ENCODE measurements at regions not wholly inside any gene's neighbourhood (a gene's known extent, or its start where the extent isn't known, plus 50 kb on each side); places are given as distances from the start of the nearest gene placed in this dataset.

- no peak overlapping the region for H3K4me3 ChIP-seq
- H3K27ac ChIP-seq, result no peak overlapping the region
- H3K36me3 ChIP-seq, result no peaks in the 10 kb centered on the region
- peaks cover 0 to 8% of the 10 kb centered on the region in 2 donors for H3K27me3 ChIP-seq
- no peaks in the 10 kb centered on the region for H3K4me1 ChIP-seq
- no peak for TF ChIP-seq CTCF (IDR thresholded peaks at IDR 0.05)
- TF ChIP-seq POLR2A (IDR thresholded peaks at IDR 0.05), result no peak
- H3K9me3 ChIP-seq, result no peaks in the 10 kb centered on the region
- DNase-seq, result no peak
- intact Hi-C loops (cut with DNase I; ENCODE audit: low total_unique reads), result no loop called here
Measured at GRCh38 chrX:46279925-46280313, 265.3 kb downstream of the ZNF674 start.

GRCh38 chrX:46279214-46279924, 265.9 kb downstream of the ZNF674 start:
- DNase-seq, result no peak
- no peaks in the 10 kb centered on the region for H3K9me3 ChIP-seq
- H3K36me3 ChIP-seq, result no peaks in the 10 kb centered on the region
- no peak overlapping the region for H3K4me3 ChIP-seq
- TF ChIP-seq POLR2A (IDR thresholded peaks at IDR 0.05), result no peak
- no peak for TF ChIP-seq CTCF (IDR thresholded peaks at IDR 0.05)
- no peaks in the 10 kb centered on the region for H3K4me1 ChIP-seq
- no peak overlapping the region for H3K27ac ChIP-seq
- H3K27me3 ChIP-seq, result peaks cover 0 to 8% of the 10 kb centered on the region in 2 donors
- intact Hi-C loops (cut with DNase I; ENCODE audit: low total_unique reads), result no loop called here

- Histone ChIP-seq H3K4me3 (no peak overlapping the region), H3K4me1 (no peaks in the 10 kb centered on the region), H3K27ac (no peak overlapping the region), H3K36me3 (no peaks in the 10 kb centered on the region), H3K27me3 (peaks cover 0 to 8% of the 10 kb centered on the region in 2 donors), H3K9me3 (no peaks in the 10 kb centered on the region)
- intact Hi-C loops (cut with DNase I; ENCODE audit: low total_unique reads), result no loop called here
- DNase-seq, result no peak
- TF ChIP-seq CTCF (IDR thresholded peaks at IDR 0.05) (no peak), POLR2A (IDR thresholded peaks at IDR 0.05) (no peak)
Measured at GRCh38 chrX:46278572-46278971, 266.6 kb downstream of the ZNF674 start.

GRCh38 chrX:46268412-46268811, 276.8 kb downstream of the ZNF674 start:
- no peaks in the 10 kb centered on the region for H3K9me3 ChIP-seq
- intact Hi-C loops (cut with DNase I; ENCODE audit: low total_unique reads), result no loop called here
- no peaks in the 10 kb centered on the region for H3K27me3 ChIP-seq
- H3K36me3 ChIP-seq, result no peaks in the 10 kb centered on the region
- H3K27ac ChIP-seq, result no peak overlapping the region
- TF ChIP-seq POLR2A (IDR thresholded peaks at IDR 0.05) (no peak), CTCF (IDR thresholded peaks at IDR 0.05) (no peak)
- H3K4me1 ChIP-seq, result no peaks in the 10 kb centered on the region
- DNase-seq, result no peak
- H3K4me3 ChIP-seq, result no peak overlapping the region

- H3K4me1 ChIP-seq, result no peaks in the 10 kb centered on the region
- no peaks in the 10 kb centered on the region for H3K9me3 ChIP-seq
- H3K4me3 ChIP-seq, result no peak overlapping the region
- no peaks in the 10 kb centered on the region for H3K36me3 ChIP-seq
- no peak for DNase-seq
- TF ChIP-seq POLR2A (IDR thresholded peaks at IDR 0.05), result no peak
- no peak for TF ChIP-seq CTCF (IDR thresholded peaks at IDR 0.05)
- intact Hi-C loops (cut with DNase I; ENCODE audit: low total_unique reads), result no loop called here
- H3K27me3 ChIP-seq, result no peaks in the 10 kb centered on the region
- H3K27ac ChIP-seq, result no peak overlapping the region
Measured at GRCh38 chrX:46263494-46263893, 281.7 kb downstream of the ZNF674 start.
